Naive thymus-derived CD4-positive, alpha-beta T cell (primary cell): ENCODE measurements at regions not wholly inside any gene's neighbourhood (a gene's known extent, or its start where the extent isn't known, plus 50 kb on each side); places are given as distances from the start of the nearest gene placed in this dataset.
"Not testable (repeated sequence)": the region's sequence is repeated elsewhere in the genome, so short reads cannot be mapped to it uniquely, and the experiment has no call there.

Experiments used
- ATAC-seq: fragments of 150-1000 bp; cut with Tn5 transposase; 2 replicates; pipeline ENCODE4 v1.10.0; 2021; ENCODE audit warnings: mild to moderate bottlenecking, moderate library complexity
- CTCF ChIA-PET: fragments of 350-600 bp; sonication (Branson Sonifier 250); formaldehyde crosslinking; loops from one replicate; lab custom pipeline; 2021; ENCODE audit warnings: antibody characterized with exemption; lab: Charles Lee
- POLR2A ChIA-PET: fragments of 350-600 bp; sonication (Branson Sonifier 250); formaldehyde crosslinking; loops from one replicate; lab custom pipeline; 2021; ENCODE audit warnings: antibody characterized with exemption, inconsistent platforms; lab: Charles Lee
- DNase-seq, 9 donors: peaks; one replicate each; pipeline versions ENCODE4 v3.0.0 to v3.0.0-alpha.2; 2020 to 2022; ENCODE audit warnings: mixed read lengths in 1 of 9
- H3K27ac ChIP-seq: one replicate; pipeline ENCODE4 v1.7.0; 2013; ENCODE audit warnings: mild to moderate bottlenecking, low read depth, low read length, moderate library complexity
- H3K27me3 ChIP-seq, 2 donors: one replicate each; pipeline ENCODE4 v1.7.0; 2013; ENCODE audit warnings: low read length in 2 of 2, mild to moderate bottlenecking in 2 of 2, moderate library complexity in 2 of 2; ENCODE audit not compliant: control insufficient read depth in 2 of 2, insufficient read depth in 2 of 2
- H3K36me3 ChIP-seq, 3 experiments: 1 replicate in 2 of 3; 2 replicates in 1 of 3; pipeline ENCODE4 v1.7.0; 2013; ENCODE audit warnings: low read length in 3 of 3, mild to moderate bottlenecking in 3 of 3, moderate library complexity in 1 of 3; ENCODE audit not compliant: insufficient read depth in 3 of 3, control insufficient read depth in 2 of 3
- H3K4me1 ChIP-seq, 2 donors: one replicate each; pipeline ENCODE4 v1.7.0; 2013; ENCODE audit warnings: low read length in 2 of 2, mild to moderate bottlenecking in 2 of 2, moderate library complexity in 1 of 2; ENCODE audit not compliant: control insufficient read depth in 2 of 2, insufficient read depth in 2 of 2
- H3K4me3 ChIP-seq: 2 replicates; pipeline ENCODE4 v1.7.0; 2013; ENCODE audit warnings: mild to moderate bottlenecking, low read length
- H3K9me3 ChIP-seq, 3 experiments: 1 replicate in 2 of 3; 2 replicates in 1 of 3; pipeline ENCODE4 v1.7.0; 2013; ENCODE audit warnings: low read length in 3 of 3; ENCODE audit not compliant: control insufficient read depth in 2 of 3
- H3K27ac Mint-ChIP-seq, 9 donors: one replicate each; pipeline ENCODE4 v1.8.0; 2020 to 2022; ENCODE audit warnings: mixed read lengths in 9 of 9, mild to moderate bottlenecking in 8 of 9, moderate library complexity in 5 of 9, inconsistent platforms in 2 of 9
- H3K27me3 Mint-ChIP-seq, 5 donors: one replicate each; pipeline ENCODE4 v1.8.0; 2021 to 2022; ENCODE audit warnings: mixed read lengths in 5 of 5, mild to moderate bottlenecking in 1 of 5
- H3K36me3 Mint-ChIP-seq, 5 donors: one replicate each; pipeline ENCODE4 v1.8.0; 2020 to 2022; ENCODE audit warnings: mixed read lengths in 5 of 5, mild to moderate bottlenecking in 3 of 5, inconsistent platforms in 1 of 5
- H3K4me1 Mint-ChIP-seq, 7 donors: one replicate each; pipeline ENCODE4 v1.8.0; 2020 to 2022; ENCODE audit warnings: mixed read lengths in 7 of 7, mild to moderate bottlenecking in 3 of 7, inconsistent platforms in 1 of 7
- H3K4me3 Mint-ChIP-seq, 10 donors: one replicate each; pipeline ENCODE4 v1.8.0; 2020 to 2022; ENCODE audit warnings: mild to moderate bottlenecking in 10 of 10, mixed read lengths in 10 of 10, moderate library complexity in 6 of 10, inconsistent platforms in 2 of 10
- H3K9me3 Mint-ChIP-seq, 11 donors: one replicate each; pipeline ENCODE4 v1.8.0; 2020 to 2022; ENCODE audit warnings: mixed read lengths in 11 of 11, mild to moderate bottlenecking in 4 of 11, inconsistent platforms in 1 of 11, moderate library complexity in 1 of 11
- intact Hi-C, 2 donors: fragments of 100-400 bp; cut with micrococcal nuclease; formaldehyde crosslinking; loops; one replicate each; pipeline ENCODE4 v1.15.1; 2023

- Histone ChIP-seq H3K27ac (no peak overlapping the region), H3K27me3 (no peaks in the 10 kb centered on the region), H3K4me1 (no peaks in the 10 kb centered on the region), H3K9me3 (no peaks in the 10 kb centered on the region), H3K36me3 (no peaks in the 10 kb centered on the region), H3K4me3 (no peak overlapping the region)
- Mint-ChIP-seq H3K9me3 (peaks cover 0 to 4% (median 0%) of the 10 kb centered on the region in 11 donors), H3K4me1 (no peaks in the 10 kb centered on the region), H3K27me3 (no peaks in the 10 kb centered on the region), H3K36me3 (no peaks in the 10 kb centered on the region), H3K27ac (no peak overlapping the region), H3K4me3 (no peak overlapping the region)
- ATAC-seq (no peak), DNase-seq (no peak)
- ChIA-PET CTCF (no interaction called here), POLR2A (no interaction called here)
- intact Hi-C loops = no loop called here
Measured at GRCh38 chr4:117164338-117164737, 79.0 kb upstream of the TRAM1L1 start.

- H3K4me3 Mint-ChIP-seq, H3K9me3 ChIP-seq, H3K4me1 ChIP-seq, H3K27ac ChIP-seq, H3K4me3 ChIP-seq, H3K36me3 Mint-ChIP-seq, H3K4me1 Mint-ChIP-seq, H3K27ac Mint-ChIP-seq, H3K36me3 ChIP-seq, intact Hi-C loops, DNase-seq, POLR2A ChIA-PET, CTCF ChIA-PET, H3K27me3 ChIP-seq, ATAC-seq, H3K27me3 Mint-ChIP-seq: not testable (repeated sequence)
- peaks cover 0 to 26% (median 4%) of the 10 kb centered on the region in 11 donors for H3K9me3 Mint-ChIP-seq
Measured at GRCh38 chr4:117175369-117175768, 90.0 kb upstream of the TRAM1L1 start.

DNA sequence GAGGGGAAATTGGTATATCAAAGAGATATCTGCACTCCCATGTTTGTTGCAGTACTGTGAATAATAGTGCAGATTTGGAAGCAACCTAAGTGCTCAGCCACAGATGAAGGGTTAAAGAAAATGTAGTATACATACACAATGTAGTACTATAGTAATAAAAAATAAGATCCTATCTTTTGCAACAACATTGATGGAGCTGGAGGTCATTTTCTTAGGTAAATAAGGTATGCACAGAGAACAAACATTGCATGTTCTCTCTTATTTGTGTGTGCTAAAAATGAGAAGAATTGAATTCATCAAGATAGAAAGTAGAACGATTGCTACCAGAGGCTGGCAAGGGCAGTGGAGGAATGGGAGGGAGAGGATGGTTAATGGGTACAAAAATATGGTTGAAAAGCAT lies 117.9 kb upstream of the TRAM1L1 start:
- Mint-ChIP-seq H3K27me3 (no peaks in the 10 kb centered on the region), H3K36me3 (no peaks in the 10 kb centered on the region), H3K27ac (no peak overlapping the region), H3K9me3 (peaks cover 0 to 34% (median 0%) of the 10 kb centered on the region in 11 donors), H3K4me1 (no peaks in the 10 kb centered on the region), H3K4me3 (no peak overlapping the region)
- H3K9me3 ChIP-seq = no peaks in the 10 kb centered on the region
- CTCF ChIA-PET = no interaction called here
- POLR2A ChIA-PET = no interaction called here
- H3K4me3 ChIP-seq = no peak overlapping the region
- no peaks in the 10 kb centered on the region for H3K27me3 ChIP-seq
- no peak overlapping the region for H3K27ac ChIP-seq
- no peaks in the 10 kb centered on the region for H3K4me1 ChIP-seq
- ATAC-seq (no peak), DNase-seq (no peak)
- intact Hi-C loops = no loop called here
- H3K36me3 ChIP-seq = no peaks in the 10 kb centered on the region

DNA sequence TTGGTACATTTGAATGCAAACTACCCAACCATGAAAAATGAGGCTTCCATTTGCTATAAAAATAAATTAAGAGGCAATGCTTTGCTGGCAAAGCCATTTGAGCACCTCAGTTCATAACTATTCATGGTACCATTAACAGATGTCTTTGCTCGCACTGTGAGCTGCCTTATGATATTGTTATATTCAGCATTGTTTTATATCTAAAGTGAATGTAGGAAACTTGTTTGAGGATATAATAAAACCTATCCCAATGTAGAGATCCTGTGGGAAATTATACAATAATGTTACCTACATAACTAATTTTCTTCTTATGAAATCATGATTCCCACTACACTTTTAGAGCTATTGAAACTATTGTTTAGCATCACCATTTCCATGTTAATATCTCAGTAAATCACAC lies 125.2 kb upstream of the TRAM1L1 start:
- H3K4me1 ChIP-seq = no peaks in the 10 kb centered on the region
- no peak overlapping the region for H3K27ac ChIP-seq
- POLR2A ChIA-PET = no interaction called here
- no peaks in the 10 kb centered on the region for H3K36me3 ChIP-seq
- H3K27me3 ChIP-seq = no peaks in the 10 kb centered on the region
- CTCF ChIA-PET = no interaction called here
- H3K9me3 ChIP-seq = no peaks in the 10 kb centered on the region
- H3K27me3 Mint-ChIP-seq = no peaks in the 10 kb centered on the region
- no peak overlapping the region for H3K27ac Mint-ChIP-seq
- H3K9me3 Mint-ChIP-seq = peaks cover 0 to 8% (median 0%) of the 10 kb centered on the region in 11 donors
- no peaks in the 10 kb centered on the region for H3K4me1 Mint-ChIP-seq
- DNase-seq (no peak), ATAC-seq (no peak)
- intact Hi-C loops = no loop called here
- no peaks in the 10 kb centered on the region for H3K36me3 Mint-ChIP-seq
- no peak overlapping the region for H3K4me3 Mint-ChIP-seq
- no peak overlapping the region for H3K4me3 ChIP-seq

GRCh38 chr4:117224256-117224655 lies 138.9 kb upstream of the TRAM1L1 start:
- ATAC-seq (no peak), DNase-seq (no peak)
- Histone ChIP-seq H3K36me3 (no peaks in the 10 kb centered on the region), H3K4me3 (no peak overlapping the region), H3K9me3 (no peaks in the 10 kb centered on the region), H3K4me1 (no peaks in the 10 kb centered on the region), H3K27me3 (no peaks in the 10 kb centered on the region), H3K27ac (no peak overlapping the region)
- Mint-ChIP-seq H3K4me1 (no peaks in the 10 kb centered on the region), H3K4me3 (no peak overlapping the region), H3K9me3 (peaks cover 0 to 11% (median 0%) of the 10 kb centered on the region in 11 donors), H3K27ac (no peak overlapping the region), H3K36me3 (no peaks in the 10 kb centered on the region), H3K27me3 (no peaks in the 10 kb centered on the region)
- intact Hi-C loops = no loop called here
- POLR2A ChIA-PET = no interaction called here
- CTCF ChIA-PET = no interaction called here

- POLR2A ChIA-PET = no interaction called here
- peaks cover 0 to 11% (median 0%) of the 10 kb centered on the region in 11 donors for H3K9me3 Mint-ChIP-seq
- Histone ChIP-seq H3K36me3 (no peaks in the 10 kb centered on the region), H3K27ac (no peak overlapping the region), H3K4me1 (no peaks in the 10 kb centered on the region), H3K4me3 (no peak overlapping the region), H3K9me3 (no peaks in the 10 kb centered on the region), H3K27me3 (no peaks in the 10 kb centered on the region)
- H3K27ac Mint-ChIP-seq = no peak overlapping the region
- intact Hi-C loops = no loop called here
- H3K4me3 Mint-ChIP-seq = no peak overlapping the region
- no peaks in the 10 kb centered on the region for H3K27me3 Mint-ChIP-seq
- no peaks in the 10 kb centered on the region for H3K36me3 Mint-ChIP-seq
- DNase-seq (no peak), ATAC-seq (no peak)
- CTCF ChIA-PET = interaction anchor here (0.5 kb wide), 1 partner anchor 374 kb away, joined by 3 read pairs; no protein-coding TSS in a partner anchor
- H3K4me1 Mint-ChIP-seq = no peaks in the 10 kb centered on the region
Measured at GRCh38 chr4:117225471-117225870, 140.1 kb upstream of the TRAM1L1 start.

DNA sequence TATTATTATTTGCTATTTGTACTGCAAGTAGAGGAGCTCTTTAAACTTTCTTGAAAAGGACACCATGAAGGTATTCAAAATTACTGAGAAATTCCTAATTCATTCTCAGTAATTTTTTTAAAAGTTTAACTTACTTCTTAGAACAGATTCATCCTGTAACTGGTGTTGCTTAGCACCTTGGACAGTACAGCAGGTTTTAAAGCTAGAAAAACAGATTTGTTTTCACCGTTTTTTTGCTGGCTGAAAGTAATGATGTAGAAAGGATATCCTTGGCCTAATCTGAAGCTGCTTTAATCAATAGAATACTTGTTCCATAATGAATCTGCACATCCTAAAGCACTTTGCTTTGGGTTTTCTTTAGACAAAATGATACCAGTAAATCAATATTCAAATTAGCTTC lies 142.5 kb upstream of the TRAM1L1 start:
- H3K4me1 Mint-ChIP-seq = no peaks in the 10 kb centered on the region
- ATAC-seq = no peak
- CTCF ChIA-PET = no interaction called here
- no peaks in the 10 kb centered on the region for H3K27me3 ChIP-seq
- intact Hi-C loops = no loop called here
- no peak overlapping the region for H3K4me3 Mint-ChIP-seq
- H3K27ac ChIP-seq = no peak overlapping the region
- H3K9me3 Mint-ChIP-seq = peaks cover 0 to 5% (median 0%) of the 10 kb centered on the region in 11 donors
- no peaks in the 10 kb centered on the region for H3K27me3 Mint-ChIP-seq
- no peak for DNase-seq
- no peaks in the 10 kb centered on the region for H3K9me3 ChIP-seq
- POLR2A ChIA-PET = no interaction called here
- H3K4me1 ChIP-seq = no peaks in the 10 kb centered on the region
- no peak overlapping the region for H3K27ac Mint-ChIP-seq
- H3K4me3 ChIP-seq = no peak overlapping the region
- no peaks in the 10 kb centered on the region for H3K36me3 Mint-ChIP-seq
- no peaks in the 10 kb centered on the region for H3K36me3 ChIP-seq
